H1 (cell line): ENCODE measurements at regions not wholly inside any gene's neighbourhood (a gene's known extent, or its start where the extent isn't known, plus 50 kb on each side); places are given as distances from the start of the nearest gene placed in this dataset.

ENCODE experiments used
- CTCF ChIA-PET: fragments of 300-600 bp; sonication (Branson Sonifier 250); formaldehyde crosslinking; loops from one replicate; lab custom pipeline; 2021; ENCODE audit not compliant: partially characterized antibody; lab: Charles Lee
- POLR2A ChIA-PET: fragments of 300-600 bp; sonication (Branson Sonifier 250); formaldehyde crosslinking; loops from one replicate; lab custom pipeline; 2021; ENCODE audit warnings: inconsistent platforms; ENCODE audit not compliant: partially characterized antibody; lab: Charles Lee
- DNase-seq, 2 experiments: peaks; one replicate each; pipeline versions ENCODE4 v3.0.0 to v3.0.0-alpha.2; 2010 to 2022; ENCODE audit warnings: low spot score in 2 of 2, low read depth in 1 of 2, mixed read lengths in 1 of 2
- FAIRE-seq: peaks from 2 replicates; lab custom pipeline; 2011; peaks lifted over from hg19 to GRCh38; lab: Jason Lieb, UNC
- H2AFZ ChIP-seq: 2 replicates; pipeline ENCODE4 v1.8.1; 2012; ENCODE audit warnings: low read length, inconsistent platforms
- H2AK5ac ChIP-seq: 2 replicates; pipeline ENCODE4 v1.6.1; 2013; ENCODE audit warnings: low read depth, low read length
- H2BK120ac ChIP-seq: replicated peaks from 2 replicates; pipeline ENCODE3; 2013; ENCODE audit warnings: low read depth, low read length, inconsistent platforms
- H2BK12ac ChIP-seq: 2 replicates; pipeline ENCODE4 v1.6.1; 2013; ENCODE audit warnings: low read depth, low read length
- H2BK15ac ChIP-seq: 2 replicates; pipeline ENCODE4 v1.6.1; 2013; ENCODE audit warnings: low read length
- H2BK20ac ChIP-seq: 2 replicates; pipeline ENCODE4 v1.6.1; 2013; ENCODE audit warnings: low read length
- H2BK5ac ChIP-seq: 2 replicates; pipeline ENCODE4 v1.6.1; 2013; ENCODE audit warnings: low read depth, low read length
- H3K14ac ChIP-seq: 2 replicates; pipeline ENCODE4 v1.6.1; 2013; ENCODE audit warnings: inconsistent platforms; ENCODE audit not compliant: insufficient read length
- H3K18ac ChIP-seq: 2 replicates; pipeline ENCODE4 v1.6.1; 2013; ENCODE audit warnings: low read length; ENCODE audit errors: extremely low read depth
- H3K23ac ChIP-seq: 2 replicates; pipeline ENCODE4 v1.6.1; 2013; ENCODE audit warnings: inconsistent platforms; ENCODE audit not compliant: insufficient read length
- H3K23me2 ChIP-seq: 2 replicates; pipeline ENCODE4 v1.6.1; 2013; ENCODE audit warnings: low read depth, low read length
- H3K27ac ChIP-seq: 2 replicates; pipeline ENCODE4 v1.6.1; 2011; ENCODE audit warnings: low read depth, low read length, inconsistent platforms
- H3K27me3 ChIP-seq, 4 experiments: replicated peaks in 1 of 4; 1 replicate in 1 of 4; 2 replicates in 3 of 4; pipeline versions ENCODE4 v1.6.1 to v1.8.1; 2011 to 2013; ENCODE audit warnings: low read length in 3 of 4, mild to moderate bottlenecking in 3 of 4, inconsistent platforms in 2 of 4, mixed read lengths in 2 of 4, moderate library complexity in 1 of 4; ENCODE audit not compliant: control insufficient read depth in 3 of 4, insufficient read depth in 3 of 4; ENCODE audit errors: extremely low read depth in 1 of 4
- H3K36me3 ChIP-seq, 4 experiments: 2 replicates each; pipeline versions ENCODE4 v1.6.1 to v1.8.1; 2011 to 2013; ENCODE audit warnings: mild to moderate bottlenecking in 4 of 4, low read length in 3 of 4, moderate library complexity in 2 of 4, control low read depth in 1 of 4, inconsistent platforms in 1 of 4; ENCODE audit not compliant: insufficient read depth in 4 of 4, control insufficient read depth in 2 of 4
- H3K4ac ChIP-seq: replicated peaks from 2 replicates; pipeline ENCODE3; 2013; ENCODE audit warnings: low read length, low read depth, mixed read lengths, inconsistent platforms; ENCODE audit not compliant: insufficient read length
- H3K4me1 ChIP-seq, 4 experiments: replicated peaks in 1 of 4; 1 replicate in 1 of 4; 2 replicates in 3 of 4; pipeline versions ENCODE4 v1.6.1 to v1.8.1; 2011 to 2013; ENCODE audit warnings: low read length in 3 of 4, inconsistent platforms in 2 of 4, mixed read lengths in 1 of 4; ENCODE audit not compliant: insufficient read depth in 4 of 4, control insufficient read depth in 3 of 4
- H3K4me2 ChIP-seq, 2 experiments: 2 replicates each; pipeline versions ENCODE4 v1.6.1 to v1.8.1; 2011 to 2013; ENCODE audit warnings: low read depth in 2 of 2, low read length in 2 of 2, control low read depth in 1 of 2, inconsistent platforms in 1 of 2, mild to moderate bottlenecking in 1 of 2; ENCODE audit not compliant: insufficient read depth in 1 of 2
- H3K4me3 ChIP-seq, 4 experiments: fragments of 200-600, 300-600 bp in 1 of 4; sonication (generic), shearing (Covaris generic), sonication (Bioruptor Twin) in 1 of 4; 2 replicates each; pipeline versions ENCODE4 v1.5.1 to v1.8.1; 2011 to 2016; ENCODE audit warnings: low read length in 4 of 4, low read depth in 3 of 4, control low read depth in 2 of 4, inconsistent platforms in 2 of 4, mild to moderate bottlenecking in 2 of 4, mixed read lengths in 1 of 4, moderate library complexity in 1 of 4; ENCODE audit not compliant: insufficient read depth in 2 of 4; ENCODE audit errors: extremely low read depth in 1 of 4
- H3K56ac ChIP-seq: replicated peaks from 2 replicates; pipeline ENCODE3; 2013; ENCODE audit warnings: low read depth, mild to moderate bottlenecking, mixed read lengths, low read length, inconsistent platforms; ENCODE audit not compliant: insufficient read length
- H3K79me1 ChIP-seq: 2 replicates; pipeline ENCODE4 v1.6.1; 2013; ENCODE audit warnings: low read depth, low read length, control low read depth
- H3K79me2 ChIP-seq, 2 experiments: 2 replicates each; pipeline versions ENCODE4 v1.6.1 to v1.8.1; 2012 to 2013; ENCODE audit warnings: low read length in 2 of 2, mild to moderate bottlenecking in 2 of 2, inconsistent platforms in 1 of 2; ENCODE audit not compliant: insufficient read depth in 2 of 2, control insufficient read depth in 1 of 2
- H3K9ac ChIP-seq, 4 experiments: replicated peaks in 1 of 4; 1 replicate in 1 of 4; 2 replicates in 3 of 4; pipeline versions ENCODE4 v1.6.1 to v1.8.1; 2011 to 2013; ENCODE audit warnings: low read depth in 3 of 4, low read length in 3 of 4, control low read depth in 2 of 4, mild to moderate bottlenecking in 2 of 4, moderate library complexity in 2 of 4, inconsistent platforms in 1 of 4; ENCODE audit errors: extremely low read depth in 1 of 4
- H3K9me3 ChIP-seq, 2 experiments: 2 replicates each; pipeline versions ENCODE4 v1.6.1 to v1.8.1; 2012 to 2013; ENCODE audit warnings: mild to moderate bottlenecking in 2 of 2, moderate library complexity in 2 of 2, control low read depth in 1 of 2, inconsistent platforms in 1 of 2, low read depth in 1 of 2, low read length in 1 of 2, mixed read lengths in 1 of 2; ENCODE audit not compliant: insufficient read depth in 2 of 2
- H4K20me1 ChIP-seq, 2 experiments: replicated peaks in 1 of 2; 2 replicates each; pipeline versions ENCODE3 to v1.8.1; 2011 to 2013; ENCODE audit warnings: inconsistent platforms in 2 of 2, low read length in 2 of 2, mild to moderate bottlenecking in 1 of 2; ENCODE audit not compliant: insufficient read depth in 2 of 2, control insufficient read depth in 1 of 2
- H4K5ac ChIP-seq: 2 replicates; pipeline ENCODE4 v1.6.1; 2013; ENCODE audit warnings: low read length, low read depth, mixed read lengths, inconsistent platforms; ENCODE audit not compliant: insufficient read length
- H4K8ac ChIP-seq: 2 replicates; pipeline ENCODE4 v1.8.0; 2013; ENCODE audit warnings: mild to moderate bottlenecking, moderate library complexity, low read length, inconsistent platforms; ENCODE audit not compliant: insufficient read depth; ENCODE audit errors: extremely low read depth
- H4K91ac ChIP-seq: replicated peaks from 2 replicates; pipeline ENCODE3; 2013; ENCODE audit warnings: low read length, mixed read lengths, inconsistent platforms; ENCODE audit not compliant: insufficient read length
- ATF2 ChIP-seq: IDR thresholded peaks from 2 replicates; pipeline ENCODE4 v1.6.1; 2012; ENCODE audit warnings: low read length, inconsistent platforms
- CBX8 ChIP-seq: fragments of 300-800, 300-1000 bp; sonication (generic); IDR thresholded peaks from 2 replicates; pipeline ENCODE4 v1.7.1; 2016; ENCODE audit warnings: low read depth, low read length, borderline replicate concordance
- CEBPB ChIP-seq: IDR thresholded peaks from 2 replicates; pipeline ENCODE4 v1.6.1; 2012; ENCODE audit warnings: low read depth, low read length
- MAFK ChIP-seq: IDR thresholded peaks from 2 replicates; pipeline ENCODE4 v1.6.1; 2012; ENCODE audit warnings: low read depth, mild to moderate bottlenecking, improper control_type of control experiment, low read length
- RBBP5 ChIP-seq: IDR thresholded peaks from 2 replicates; pipeline ENCODE4 v1.7.1; 2012; ENCODE audit warnings: low read depth, mild to moderate bottlenecking, inconsistent platforms, low read length, moderate library complexity, borderline replicate concordance
- SP4 ChIP-seq: IDR thresholded peaks from 2 replicates; pipeline ENCODE4 v1.6.1; 2012; ENCODE audit warnings: low read length, inconsistent platforms
- SUZ12 ChIP-seq: fragments of 200-600 bp; sonication (generic); IDR thresholded peaks from 2 replicates; pipeline ENCODE4 v1.6.1; 2012; ENCODE audit warnings: mild to moderate bottlenecking, inconsistent platforms, low read length, moderate library complexity, mixed read lengths
- TBP ChIP-seq: IDR thresholded peaks from 2 replicates; pipeline ENCODE4 v1.6.1; 2011; ENCODE audit warnings: low read depth, low read length, improper control_type of control experiment
- TEAD4 ChIP-seq: IDR thresholded peaks from 2 replicates; pipeline ENCODE4 v1.6.1; 2012; ENCODE audit warnings: low read depth, low read length, inconsistent platforms, mixed read lengths
- TF ChIP-seq, protein P1 (sequence below): IDR thresholded peaks from 2 replicates; pipeline ENCODE4 v1.6.1; 2011; ENCODE audit warnings: low read depth, mild to moderate bottlenecking, low read length; ENCODE audit not compliant: insufficient read depth
- TF ChIP-seq, protein P2 (sequence below), 3 experiments: IDR thresholded peaks; 1 replicate in 2 of 3; 2 replicates in 1 of 3; pipeline versions ENCODE4 v1.5.1 to v1.6.1; 2011; ENCODE audit warnings: low read length in 3 of 3, mild to moderate bottlenecking in 3 of 3, inconsistent platforms in 2 of 3, low read depth in 1 of 3, moderate library complexity in 1 of 3; ENCODE audit not compliant: insufficient read depth in 1 of 3; ENCODE audit errors: control extremely low read depth in 1 of 3

DNA sequence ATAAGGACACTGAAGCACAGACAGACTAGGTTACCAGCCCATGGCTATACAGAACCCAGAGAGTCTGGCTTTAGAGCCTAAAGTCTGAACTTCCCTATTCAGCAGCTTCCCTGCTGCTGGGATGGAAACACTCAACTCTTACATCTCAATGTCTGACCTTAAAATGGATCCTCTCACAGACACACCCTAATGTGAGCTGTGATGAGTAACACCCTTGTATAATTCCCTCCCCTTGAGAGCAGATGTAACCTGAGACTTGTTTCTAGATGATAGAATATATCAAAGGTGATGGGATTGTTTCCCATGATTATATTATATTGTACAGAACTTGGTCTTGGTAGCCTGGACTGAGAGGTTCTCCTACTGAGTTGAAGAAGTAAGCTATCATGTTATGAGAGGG is 577.1 kb upstream of the KLHL29 start:
- H4K5ac ChIP-seq, result no peak overlapping the region
- no peak overlapping the region for H4K91ac ChIP-seq
- H3K56ac ChIP-seq, result no peak overlapping the region
- no peak overlapping the region for H3K4ac ChIP-seq
- no peaks in the 10 kb centered on the region for H3K79me1 ChIP-seq
- no peak overlapping the region for H3K9ac ChIP-seq
- H3K14ac ChIP-seq, result no peak overlapping the region
- no peak overlapping the region for H3K4me2 ChIP-seq
- no peak overlapping the region for H2AFZ ChIP-seq
- no peaks in the 10 kb centered on the region for H4K20me1 ChIP-seq
- no peak overlapping the region for H2BK120ac ChIP-seq
- H4K8ac ChIP-seq, result no peak overlapping the region
- no peak for DNase-seq
- H3K27ac ChIP-seq, result no peak overlapping the region
- ChIA-PET POLR2A (no interaction called here), CTCF (interaction anchor here (0.6 to 1.1 kb wide), 3 partner anchors 149 to 687 kb away, joined by 3 to 5 read pairs (median 3); no protein-coding TSS in a partner anchor)
- no peak overlapping the region for H2BK12ac ChIP-seq
- no peaks in the 10 kb centered on the region for H3K4me1 ChIP-seq
- H3K36me3 ChIP-seq, result no peaks in the 10 kb centered on the region; a peak in 2 of 8 replicates
- H2BK15ac ChIP-seq, result no peak overlapping the region
- no peak for FAIRE-seq
- H3K4me3 ChIP-seq, result no peak overlapping the region
- no peak overlapping the region for H2AK5ac ChIP-seq
- no peak overlapping the region for H3K23ac ChIP-seq
- H3K9me3 ChIP-seq, result peaks cover 22 to 29% of the 10 kb centered on the region in 2 experiments; a peak in 3 of 4 replicates
- H3K27me3 ChIP-seq, result no peaks in the 10 kb centered on the region
- no peak overlapping the region for H2BK20ac ChIP-seq
- no peak overlapping the region for H3K18ac ChIP-seq
- H3K79me2 ChIP-seq, result no peaks in the 10 kb centered on the region
- H2BK5ac ChIP-seq, result no peak overlapping the region
- H3K23me2 ChIP-seq, result no peaks in the 10 kb centered on the region
- no peak for TF ChIP-seq RBBP5
- TF ChIP-seq CBX8, result no peak
- no peak for TF ChIP-seq MAFK
- TF ChIP-seq CEBPB, result no peak
- TF ChIP-seq, protein P1, sequence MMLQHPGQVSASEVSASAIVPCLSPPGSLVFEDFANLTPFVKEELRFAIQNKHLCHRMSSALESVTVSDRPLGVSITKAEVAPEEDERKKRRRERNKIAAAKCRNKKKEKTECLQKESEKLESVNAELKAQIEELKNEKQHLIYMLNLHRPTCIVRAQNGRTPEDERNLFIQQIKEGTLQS, result no peak
- TF ChIP-seq TBP, result no peak
- no peak for TF ChIP-seq ATF2
- no peak for TF ChIP-seq TEAD4
- TF ChIP-seq SUZ12, result no peak
- TF ChIP-seq, protein P2, sequence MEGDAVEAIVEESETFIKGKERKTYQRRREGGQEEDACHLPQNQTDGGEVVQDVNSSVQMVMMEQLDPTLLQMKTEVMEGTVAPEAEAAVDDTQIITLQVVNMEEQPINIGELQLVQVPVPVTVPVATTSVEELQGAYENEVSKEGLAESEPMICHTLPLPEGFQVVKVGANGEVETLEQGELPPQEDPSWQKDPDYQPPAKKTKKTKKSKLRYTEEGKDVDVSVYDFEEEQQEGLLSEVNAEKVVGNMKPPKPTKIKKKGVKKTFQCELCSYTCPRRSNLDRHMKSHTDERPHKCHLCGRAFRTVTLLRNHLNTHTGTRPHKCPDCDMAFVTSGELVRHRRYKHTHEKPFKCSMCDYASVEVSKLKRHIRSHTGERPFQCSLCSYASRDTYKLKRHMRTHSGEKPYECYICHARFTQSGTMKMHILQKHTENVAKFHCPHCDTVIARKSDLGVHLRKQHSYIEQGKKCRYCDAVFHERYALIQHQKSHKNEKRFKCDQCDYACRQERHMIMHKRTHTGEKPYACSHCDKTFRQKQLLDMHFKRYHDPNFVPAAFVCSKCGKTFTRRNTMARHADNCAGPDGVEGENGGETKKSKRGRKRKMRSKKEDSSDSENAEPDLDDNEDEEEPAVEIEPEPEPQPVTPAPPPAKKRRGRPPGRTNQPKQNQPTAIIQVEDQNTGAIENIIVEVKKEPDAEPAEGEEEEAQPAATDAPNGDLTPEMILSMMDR (IDR thresholded peaks at IDR 0.05; ENCODE audit: control extremely low read depth in 1 of 3, insufficient read depth in 1 of 3, low read depth in 1 of 3, low read length in 3 of 3), result no peak
- TF ChIP-seq SP4, result no peak
